Esophagus squamous epithelium (tissue), 4 donors: ENCODE measurements at regions not wholly inside any gene's neighbourhood (a gene's known extent, or its start where the extent isn't known, plus 50 kb on each side); places are given as distances from the start of the nearest gene placed in this dataset.

Experiments
- POLR2A ChIP-seq, 4 donors: fragments of 450-650 bp; IDR thresholded peaks; one replicate each; pipeline ENCODE4 v1.6.1; 2017; ENCODE audit warnings: antibody characterized with exemption in 4 of 4, mild to moderate bottlenecking in 4 of 4, moderate library complexity in 3 of 4
- TF ChIP-seq, protein P1 (sequence below), 6 experiments: fragments of 450-650 bp in 4 of 6; fragments of 200-600 bp in 2 of 6; sonication (generic) in 2 of 6; IDR thresholded peaks; one replicate each; pipeline ENCODE4 v1.5.1; 2016 to 2019; ENCODE audit warnings: antibody characterized with exemption in 6 of 6, mild to moderate bottlenecking in 4 of 6, moderate library complexity in 4 of 6

DNA sequence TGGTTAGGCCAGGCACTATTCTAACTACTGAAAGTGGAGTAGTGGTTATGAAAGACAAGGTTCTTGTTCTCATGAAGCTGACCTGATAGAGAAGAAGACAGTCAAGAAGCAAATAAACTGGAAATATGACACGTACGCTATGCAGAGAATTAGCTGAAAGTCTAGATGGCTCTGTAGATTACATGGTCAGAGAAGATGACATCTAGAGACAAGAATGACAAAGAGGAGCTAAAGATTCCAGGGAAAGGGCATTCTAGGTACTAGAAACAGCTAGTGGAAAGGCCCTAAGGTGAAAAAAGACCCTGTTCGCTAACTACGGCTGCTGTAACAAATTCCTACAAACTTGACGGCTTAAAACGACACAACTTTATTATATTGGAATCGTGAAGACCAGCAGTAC, 68.0 kb upstream of the NRIP1 start:
- TF ChIP-seq, protein P1, sequence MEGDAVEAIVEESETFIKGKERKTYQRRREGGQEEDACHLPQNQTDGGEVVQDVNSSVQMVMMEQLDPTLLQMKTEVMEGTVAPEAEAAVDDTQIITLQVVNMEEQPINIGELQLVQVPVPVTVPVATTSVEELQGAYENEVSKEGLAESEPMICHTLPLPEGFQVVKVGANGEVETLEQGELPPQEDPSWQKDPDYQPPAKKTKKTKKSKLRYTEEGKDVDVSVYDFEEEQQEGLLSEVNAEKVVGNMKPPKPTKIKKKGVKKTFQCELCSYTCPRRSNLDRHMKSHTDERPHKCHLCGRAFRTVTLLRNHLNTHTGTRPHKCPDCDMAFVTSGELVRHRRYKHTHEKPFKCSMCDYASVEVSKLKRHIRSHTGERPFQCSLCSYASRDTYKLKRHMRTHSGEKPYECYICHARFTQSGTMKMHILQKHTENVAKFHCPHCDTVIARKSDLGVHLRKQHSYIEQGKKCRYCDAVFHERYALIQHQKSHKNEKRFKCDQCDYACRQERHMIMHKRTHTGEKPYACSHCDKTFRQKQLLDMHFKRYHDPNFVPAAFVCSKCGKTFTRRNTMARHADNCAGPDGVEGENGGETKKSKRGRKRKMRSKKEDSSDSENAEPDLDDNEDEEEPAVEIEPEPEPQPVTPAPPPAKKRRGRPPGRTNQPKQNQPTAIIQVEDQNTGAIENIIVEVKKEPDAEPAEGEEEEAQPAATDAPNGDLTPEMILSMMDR (IDR thresholded peaks at IDR 0.05) = no peak
- no peak for TF ChIP-seq POLR2A (IDR thresholded peaks at IDR 0.05)
